ENCODE measurements at regions not wholly inside any gene's neighbourhood (a gene's known extent, or its start where the extent isn't known, plus 50 kb on each side); places are given as distances from the start of the nearest gene placed in this dataset.

- no TSS peak for BruUV-seq (replicated peaks)
- H3K4me3 ChIP-seq (ENCODE audit: low read depth in 2 of 2, low read length in 2 of 2), result no peak overlapping the region
- ChIA-PET CTCF (no interaction called here), POLR2A (no interaction called here)
- in situ Hi-C loops (cut with HindIII; ENCODE audit: low pct_unique_long_range_greater_than_20kb, low sequenced_read_pairs), result no loop called here
- H3K27me3 ChIP-seq (ENCODE audit: control insufficient read depth, insufficient read depth, low read length), result no peaks in the 10 kb centered on the region
- TF ChIP-seq SIN3A (IDR thresholded peaks at IDR 0.05; ENCODE audit: borderline replicate concordance, insufficient read depth, low read depth, low read length), result no peak
- TF ChIP-seq, protein P1, sequence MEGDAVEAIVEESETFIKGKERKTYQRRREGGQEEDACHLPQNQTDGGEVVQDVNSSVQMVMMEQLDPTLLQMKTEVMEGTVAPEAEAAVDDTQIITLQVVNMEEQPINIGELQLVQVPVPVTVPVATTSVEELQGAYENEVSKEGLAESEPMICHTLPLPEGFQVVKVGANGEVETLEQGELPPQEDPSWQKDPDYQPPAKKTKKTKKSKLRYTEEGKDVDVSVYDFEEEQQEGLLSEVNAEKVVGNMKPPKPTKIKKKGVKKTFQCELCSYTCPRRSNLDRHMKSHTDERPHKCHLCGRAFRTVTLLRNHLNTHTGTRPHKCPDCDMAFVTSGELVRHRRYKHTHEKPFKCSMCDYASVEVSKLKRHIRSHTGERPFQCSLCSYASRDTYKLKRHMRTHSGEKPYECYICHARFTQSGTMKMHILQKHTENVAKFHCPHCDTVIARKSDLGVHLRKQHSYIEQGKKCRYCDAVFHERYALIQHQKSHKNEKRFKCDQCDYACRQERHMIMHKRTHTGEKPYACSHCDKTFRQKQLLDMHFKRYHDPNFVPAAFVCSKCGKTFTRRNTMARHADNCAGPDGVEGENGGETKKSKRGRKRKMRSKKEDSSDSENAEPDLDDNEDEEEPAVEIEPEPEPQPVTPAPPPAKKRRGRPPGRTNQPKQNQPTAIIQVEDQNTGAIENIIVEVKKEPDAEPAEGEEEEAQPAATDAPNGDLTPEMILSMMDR (IDR thresholded peaks at IDR 0.05), result no peak
- no peak for TF ChIP-seq POLR2AphosphoS5 (IDR thresholded peaks at IDR 0.05; ENCODE audit: low read depth, low read length)
- TF ChIP-seq TCF7L2 (IDR thresholded peaks at IDR 0.05; ENCODE audit: low read depth, low read length), result no peak
- TF ChIP-seq, protein P2, sequence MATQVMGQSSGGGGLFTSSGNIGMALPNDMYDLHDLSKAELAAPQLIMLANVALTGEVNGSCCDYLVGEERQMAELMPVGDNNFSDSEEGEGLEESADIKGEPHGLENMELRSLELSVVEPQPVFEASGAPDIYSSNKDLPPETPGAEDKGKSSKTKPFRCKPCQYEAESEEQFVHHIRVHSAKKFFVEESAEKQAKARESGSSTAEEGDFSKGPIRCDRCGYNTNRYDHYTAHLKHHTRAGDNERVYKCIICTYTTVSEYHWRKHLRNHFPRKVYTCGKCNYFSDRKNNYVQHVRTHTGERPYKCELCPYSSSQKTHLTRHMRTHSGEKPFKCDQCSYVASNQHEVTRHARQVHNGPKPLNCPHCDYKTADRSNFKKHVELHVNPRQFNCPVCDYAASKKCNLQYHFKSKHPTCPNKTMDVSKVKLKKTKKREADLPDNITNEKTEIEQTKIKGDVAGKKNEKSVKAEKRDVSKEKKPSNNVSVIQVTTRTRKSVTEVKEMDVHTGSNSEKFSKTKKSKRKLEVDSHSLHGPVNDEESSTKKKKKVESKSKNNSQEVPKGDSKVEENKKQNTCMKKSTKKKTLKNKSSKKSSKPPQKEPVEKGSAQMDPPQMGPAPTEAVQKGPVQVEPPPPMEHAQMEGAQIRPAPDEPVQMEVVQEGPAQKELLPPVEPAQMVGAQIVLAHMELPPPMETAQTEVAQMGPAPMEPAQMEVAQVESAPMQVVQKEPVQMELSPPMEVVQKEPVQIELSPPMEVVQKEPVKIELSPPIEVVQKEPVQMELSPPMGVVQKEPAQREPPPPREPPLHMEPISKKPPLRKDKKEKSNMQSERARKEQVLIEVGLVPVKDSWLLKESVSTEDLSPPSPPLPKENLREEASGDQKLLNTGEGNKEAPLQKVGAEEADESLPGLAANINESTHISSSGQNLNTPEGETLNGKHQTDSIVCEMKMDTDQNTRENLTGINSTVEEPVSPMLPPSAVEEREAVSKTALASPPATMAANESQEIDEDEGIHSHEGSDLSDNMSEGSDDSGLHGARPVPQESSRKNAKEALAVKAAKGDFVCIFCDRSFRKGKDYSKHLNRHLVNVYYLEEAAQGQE (IDR thresholded peaks at IDR 0.05; ENCODE audit: insufficient read depth in 1 of 2, low read depth in 2 of 2, low read length in 1 of 2), result no peak
- H3K36me3 ChIP-seq (ENCODE audit: control insufficient read depth, insufficient read depth, low read length), result no peaks in the 10 kb centered on the region
- no peaks in the 10 kb centered on the region for H3K4me1 ChIP-seq (ENCODE audit: control insufficient read depth, insufficient read depth, low read length)
- H3K27ac ChIP-seq (ENCODE audit: low read length), result no peak overlapping the region
- DNase-seq (ENCODE audit: low read depth, low spot score), result no peak
- ATAC-seq, result no peak
- no peaks in the 10 kb centered on the region for H3K9me3 ChIP-seq (ENCODE audit: control insufficient read depth, insufficient read depth, low read depth, low read length)
- intact Hi-C loops (cut with micrococcal nuclease; ENCODE audit: unreplicated experiment), result no loop called here
Measured at GRCh38 chr3:147197739-147198138, 208.6 kb downstream of the ZIC4 start.

GRCh38 chr3:147195887-147196286 lies 210.5 kb downstream of the ZIC4 start:
- ATAC-seq, result no peak
- Histone ChIP-seq H3K36me3 (ENCODE audit: control insufficient read depth, insufficient read depth, low read length) (no peaks in the 10 kb centered on the region), H3K4me3 (ENCODE audit: low read depth in 2 of 2, low read length in 2 of 2) (no peak overlapping the region), H3K9me3 (ENCODE audit: control insufficient read depth, insufficient read depth, low read depth, low read length) (no peaks in the 10 kb centered on the region), H3K27me3 (ENCODE audit: control insufficient read depth, insufficient read depth, low read length) (no peaks in the 10 kb centered on the region), H3K27ac (ENCODE audit: low read length) (no peak overlapping the region), H3K4me1 (ENCODE audit: control insufficient read depth, insufficient read depth, low read length) (no peaks in the 10 kb centered on the region)
- ChIA-PET CTCF (no interaction called here), POLR2A (no interaction called here)
- no peak for DNase-seq (ENCODE audit: low read depth, low spot score)
- TF ChIP-seq, protein P2 (IDR thresholded peaks at IDR 0.05; ENCODE audit: insufficient read depth in 1 of 2, low read depth in 2 of 2, low read length in 1 of 2), result no peak
- no peak for TF ChIP-seq POLR2AphosphoS5 (IDR thresholded peaks at IDR 0.05; ENCODE audit: low read depth, low read length)
- TF ChIP-seq, protein P1 (IDR thresholded peaks at IDR 0.05), result no peak
- no peak for TF ChIP-seq SIN3A (IDR thresholded peaks at IDR 0.05; ENCODE audit: borderline replicate concordance, insufficient read depth, low read depth, low read length)
- TF ChIP-seq TCF7L2 (IDR thresholded peaks at IDR 0.05; ENCODE audit: low read depth, low read length), result no peak
- intact Hi-C loops (cut with micrococcal nuclease; ENCODE audit: unreplicated experiment), result no loop called here
- no TSS peak for BruUV-seq (replicated peaks)
- in situ Hi-C loops (cut with HindIII; ENCODE audit: low pct_unique_long_range_greater_than_20kb, low sequenced_read_pairs), result no loop called here
